Osteocyte (in vitro differentiated cells): ENCODE measurements at regions not wholly inside any gene's neighbourhood (a gene's known extent, or its start where the extent isn't known, plus 50 kb on each side); places are given as distances from the start of the nearest gene placed in this dataset.

Experiments
- DNase-seq: peaks from one replicate; pipeline ENCODE4 v3.0.0; 2021; ENCODE audit warnings: mixed read lengths; ENCODE audit not compliant: unreplicated experiment; ENCODE audit errors: extremely low spot score
- H3K27ac Mint-ChIP-seq: one replicate; pipeline ENCODE4 v1.8.0; 2021; ENCODE audit warnings: mild to moderate bottlenecking, mixed read lengths; ENCODE audit not compliant: unreplicated experiment
- H3K27me3 Mint-ChIP-seq: one replicate; pipeline ENCODE4 v1.8.0; 2021; ENCODE audit warnings: mixed read lengths; ENCODE audit not compliant: unreplicated experiment
- H3K36me3 Mint-ChIP-seq: one replicate; pipeline ENCODE4 v1.8.0; 2021; ENCODE audit warnings: mixed read lengths; ENCODE audit not compliant: unreplicated experiment
- H3K4me1 Mint-ChIP-seq: one replicate; pipeline ENCODE4 v1.8.0; 2021; ENCODE audit warnings: mixed read lengths; ENCODE audit not compliant: unreplicated experiment
- H3K4me3 Mint-ChIP-seq: one replicate; pipeline ENCODE4 v1.8.0; 2021; ENCODE audit warnings: mild to moderate bottlenecking, moderate library complexity, mixed read lengths; ENCODE audit not compliant: unreplicated experiment
- H3K9me3 Mint-ChIP-seq: one replicate; pipeline ENCODE4 v1.8.0; 2021; ENCODE audit warnings: mixed read lengths; ENCODE audit not compliant: unreplicated experiment
- TF ChIP-seq, protein P1 (sequence below): fragments of 200-600 bp; sonication (generic); IDR thresholded peaks from 2 replicates; pipeline ENCODE4 v1.5.0; 2021; ENCODE audit warnings: antibody characterized with exemption, mild to moderate bottlenecking, moderate library complexity

DNA sequence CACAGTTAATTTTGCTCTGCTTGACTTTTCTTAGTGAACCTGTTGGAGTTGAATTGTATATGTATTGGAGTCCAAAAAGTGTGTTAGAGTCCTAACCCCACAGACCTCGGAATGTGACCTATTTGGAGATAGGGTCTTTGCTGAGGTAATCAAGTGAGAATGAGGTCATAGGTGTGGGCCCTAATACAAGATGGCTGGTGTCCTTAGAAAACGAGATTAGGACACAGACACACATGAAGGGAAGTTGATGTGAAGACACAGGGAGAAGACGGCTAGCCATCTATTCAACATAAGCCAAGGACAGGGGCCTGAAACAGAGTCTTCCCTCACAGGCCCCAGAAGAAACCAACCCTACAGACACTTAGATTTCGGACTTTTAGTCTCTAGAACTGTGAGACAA lies 260.6 kb upstream of the NEBL start:
- Mint-ChIP-seq H3K27me3 (peaks cover 53% of the 10 kb centered on the region), H3K9me3 (no peaks in the 10 kb centered on the region), H3K4me3 (no peak overlapping the region), H3K36me3 (no peaks in the 10 kb centered on the region), H3K27ac (no peak overlapping the region), H3K4me1 (no peaks in the 10 kb centered on the region)
- DNase-seq, result no peak
- TF ChIP-seq, protein P1, sequence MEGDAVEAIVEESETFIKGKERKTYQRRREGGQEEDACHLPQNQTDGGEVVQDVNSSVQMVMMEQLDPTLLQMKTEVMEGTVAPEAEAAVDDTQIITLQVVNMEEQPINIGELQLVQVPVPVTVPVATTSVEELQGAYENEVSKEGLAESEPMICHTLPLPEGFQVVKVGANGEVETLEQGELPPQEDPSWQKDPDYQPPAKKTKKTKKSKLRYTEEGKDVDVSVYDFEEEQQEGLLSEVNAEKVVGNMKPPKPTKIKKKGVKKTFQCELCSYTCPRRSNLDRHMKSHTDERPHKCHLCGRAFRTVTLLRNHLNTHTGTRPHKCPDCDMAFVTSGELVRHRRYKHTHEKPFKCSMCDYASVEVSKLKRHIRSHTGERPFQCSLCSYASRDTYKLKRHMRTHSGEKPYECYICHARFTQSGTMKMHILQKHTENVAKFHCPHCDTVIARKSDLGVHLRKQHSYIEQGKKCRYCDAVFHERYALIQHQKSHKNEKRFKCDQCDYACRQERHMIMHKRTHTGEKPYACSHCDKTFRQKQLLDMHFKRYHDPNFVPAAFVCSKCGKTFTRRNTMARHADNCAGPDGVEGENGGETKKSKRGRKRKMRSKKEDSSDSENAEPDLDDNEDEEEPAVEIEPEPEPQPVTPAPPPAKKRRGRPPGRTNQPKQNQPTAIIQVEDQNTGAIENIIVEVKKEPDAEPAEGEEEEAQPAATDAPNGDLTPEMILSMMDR, result no peak

DNA sequence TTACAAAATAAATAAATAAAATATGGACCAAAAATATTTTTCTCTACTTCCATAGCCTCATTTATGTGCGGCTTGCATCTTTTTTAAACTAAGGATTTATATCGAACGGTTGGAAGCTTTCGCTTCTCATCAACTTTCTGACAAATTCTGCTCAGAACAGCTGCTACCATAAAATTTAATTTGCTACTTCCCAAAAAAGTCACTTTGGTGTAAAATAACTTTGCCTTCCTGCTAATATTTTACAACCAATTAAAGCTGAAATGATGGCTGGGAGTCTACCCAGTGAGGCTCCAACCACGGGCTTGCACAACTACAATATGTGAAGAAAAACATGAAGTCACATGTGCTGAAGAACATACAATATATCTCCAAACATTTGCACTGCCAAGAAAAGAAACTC lies 253.1 kb upstream of the NEBL start:
- Mint-ChIP-seq H3K4me3 (no peak overlapping the region), H3K36me3 (no peaks in the 10 kb centered on the region), H3K9me3 (no peaks in the 10 kb centered on the region), H3K4me1 (no peaks in the 10 kb centered on the region), H3K27me3 (peaks cover 45% of the 10 kb centered on the region), H3K27ac (no peak overlapping the region)
- no peak for DNase-seq
- TF ChIP-seq, protein P1, result no peak

DNA sequence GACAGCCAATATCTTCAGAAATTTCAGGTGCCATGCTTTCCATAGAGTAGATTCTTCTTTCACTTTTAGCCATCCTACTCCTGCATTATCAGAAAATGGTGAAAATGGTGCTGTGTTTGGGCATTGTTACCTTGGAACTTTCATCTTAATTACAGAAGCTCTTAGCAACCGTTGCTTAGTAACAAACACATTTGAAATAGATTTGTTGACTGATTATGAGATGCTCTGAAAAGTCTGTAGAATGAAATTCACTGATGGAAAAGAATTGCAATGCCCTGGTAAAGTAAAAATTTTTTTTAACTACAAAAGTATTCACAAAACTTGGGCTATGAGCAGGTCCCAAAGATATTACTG lies 249.3 kb upstream of the NEBL start:
- peaks cover 48% of the 10 kb centered on the region for H3K27me3 Mint-ChIP-seq
- H3K4me1 Mint-ChIP-seq, result no peaks in the 10 kb centered on the region
- no peak overlapping the region for H3K4me3 Mint-ChIP-seq
- no peak overlapping the region for H3K27ac Mint-ChIP-seq
- TF ChIP-seq, protein P1, result no peak
- no peak for DNase-seq
- H3K9me3 Mint-ChIP-seq, result no peaks in the 10 kb centered on the region
- no peaks in the 10 kb centered on the region for H3K36me3 Mint-ChIP-seq

DNA sequence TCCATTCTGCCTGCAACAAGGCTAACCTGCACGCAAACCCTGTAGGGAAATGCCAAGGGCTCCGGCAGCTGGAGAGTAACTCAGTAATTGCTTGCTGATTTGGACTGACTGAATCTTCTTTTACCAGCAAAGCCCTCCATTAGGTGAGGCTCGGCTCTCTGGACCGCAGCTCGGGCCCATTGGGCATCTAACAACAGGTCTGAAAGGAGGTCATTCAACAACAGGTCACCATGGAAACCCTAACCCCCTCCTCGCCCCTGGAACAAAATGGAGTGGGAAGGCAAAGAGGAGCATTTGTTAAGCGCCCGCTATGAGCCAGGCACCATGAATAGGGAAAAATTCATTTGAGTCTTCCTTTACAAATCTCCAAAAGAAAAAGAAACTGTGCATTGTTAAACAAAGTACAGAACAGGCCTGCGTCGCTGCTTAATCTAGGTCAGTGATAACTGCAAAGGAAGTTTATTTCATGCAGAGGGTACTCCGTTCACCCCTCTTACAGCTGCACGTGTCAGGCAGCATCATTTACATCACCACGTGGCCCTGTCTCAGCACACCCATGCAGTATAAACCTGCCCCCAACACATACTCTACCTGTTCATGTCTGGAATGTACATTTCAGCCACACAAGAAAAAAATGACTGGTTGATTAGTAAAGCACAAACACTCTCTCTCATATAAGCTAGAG lies 248.8 kb upstream of the NEBL start:
- TF ChIP-seq, protein P1, result no peak
- H3K4me3 Mint-ChIP-seq, result no peak overlapping the region
- no peaks in the 10 kb centered on the region for H3K36me3 Mint-ChIP-seq
- DNase-seq, result no peak
- H3K27ac Mint-ChIP-seq, result no peak overlapping the region
- H3K4me1 Mint-ChIP-seq, result no peaks in the 10 kb centered on the region
- peaks cover 48% of the 10 kb centered on the region for H3K27me3 Mint-ChIP-seq
- H3K9me3 Mint-ChIP-seq, result no peaks in the 10 kb centered on the region

DNA sequence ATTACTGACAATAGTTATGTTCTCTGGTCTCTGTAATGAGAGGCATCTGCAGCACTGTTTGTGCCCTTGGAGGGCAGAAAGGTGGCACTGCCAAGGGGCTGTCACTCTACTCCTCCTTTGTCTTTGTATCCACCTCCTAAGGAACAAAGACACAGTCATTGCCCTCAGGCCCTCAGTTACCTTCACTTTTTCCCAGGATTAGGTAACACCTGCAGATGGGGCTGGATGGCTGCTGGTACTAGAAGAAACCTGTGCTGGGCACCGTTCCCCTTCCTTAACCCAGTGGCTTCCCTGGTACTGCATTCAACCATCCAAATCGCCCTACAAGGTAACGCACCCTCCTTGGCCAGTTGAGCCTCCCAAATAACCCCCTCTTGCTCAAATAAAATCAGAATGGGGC lies 246.9 kb upstream of the NEBL start:
- no peaks in the 10 kb centered on the region for H3K36me3 Mint-ChIP-seq
- no peaks in the 10 kb centered on the region for H3K4me1 Mint-ChIP-seq
- H3K4me3 Mint-ChIP-seq, result no peak overlapping the region
- no peaks in the 10 kb centered on the region for H3K9me3 Mint-ChIP-seq
- H3K27me3 Mint-ChIP-seq, result peaks cover 53% of the 10 kb centered on the region
- DNase-seq, result no peak
- TF ChIP-seq, protein P1, result no peak
- no peak overlapping the region for H3K27ac Mint-ChIP-seq
